GM19467 (cell line): ENCODE measurements at regions not wholly inside any gene's neighbourhood (a gene's known extent, or its start where the extent isn't known, plus 50 kb on each side); places are given as distances from the start of the nearest gene placed in this dataset.

Source experiments
- ATAC-seq: cut with Tn5 transposase; IDR thresholded peaks from one replicate; pipeline ENCODE4 v1.9.1; 2021; ENCODE audit warnings: mild to moderate bottlenecking, moderate library complexity; ENCODE audit not compliant: unreplicated experiment

DNA sequence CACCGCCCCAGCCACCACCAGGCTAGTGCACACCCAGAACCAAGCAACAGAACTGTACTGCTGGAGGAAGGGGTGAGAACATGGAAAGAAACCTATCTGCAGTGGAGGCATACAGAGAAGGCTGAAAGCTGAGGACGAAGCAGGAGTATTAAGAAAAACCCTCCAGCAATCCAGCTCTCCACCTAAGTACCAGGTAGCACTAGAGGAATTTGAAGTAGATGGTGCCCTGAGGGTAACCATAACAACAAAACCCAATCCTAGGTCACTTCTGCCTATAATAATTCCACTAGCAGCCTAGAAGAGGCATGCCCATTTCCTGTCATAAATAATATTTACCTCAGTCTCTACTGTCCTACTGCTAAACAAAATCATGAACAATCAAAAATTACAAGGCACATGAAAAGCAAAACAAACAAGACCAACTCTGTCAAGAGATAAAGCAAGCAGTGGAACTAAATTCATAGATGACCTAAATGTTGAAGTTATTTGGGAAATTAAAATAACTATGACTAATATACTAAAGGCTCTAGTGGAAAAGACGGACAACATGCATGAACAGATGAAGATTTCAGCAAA, 51.1 kb downstream of the HYCC1 start:
- no peak for ATAC-seq

DNA sequence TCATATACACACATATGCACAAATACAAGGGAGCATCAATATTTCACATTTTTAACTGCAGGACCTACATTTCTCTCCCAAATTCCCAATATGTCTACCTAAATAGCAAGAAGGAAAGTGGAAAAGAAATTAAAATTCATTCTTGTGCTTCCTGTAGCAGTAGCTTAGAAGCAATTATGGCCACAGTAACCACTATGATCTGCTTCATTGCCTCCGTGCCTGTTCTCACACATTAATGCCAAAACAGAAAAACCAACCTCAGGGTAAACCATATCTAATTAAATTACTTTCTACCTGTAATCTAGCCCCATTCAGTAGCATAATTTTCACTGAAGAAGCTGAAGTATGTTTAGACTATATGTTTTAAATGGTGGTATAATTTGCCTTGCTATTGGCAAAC, 55.2 kb downstream of the HYCC1 start:
- ATAC-seq, result no peak

DNA sequence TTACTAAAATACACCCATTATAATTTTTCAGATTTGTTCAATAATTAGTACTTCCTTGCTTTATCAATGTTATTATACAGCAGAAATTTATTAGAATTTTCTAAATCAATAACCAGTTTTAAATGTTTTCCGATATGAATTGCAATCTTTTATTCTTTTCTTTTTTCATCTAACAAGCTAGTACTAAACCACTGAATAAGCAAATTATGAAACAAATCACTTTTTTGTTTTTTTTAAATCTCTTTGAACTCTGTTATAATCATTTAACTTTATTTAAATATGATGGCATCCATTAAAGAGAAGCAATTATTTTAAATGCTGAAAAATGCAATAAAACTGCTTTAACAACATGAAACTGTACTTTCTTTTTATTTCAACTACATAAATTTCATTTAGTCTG, 59.7 kb downstream of the HYCC1 start:
- ATAC-seq, result no peak

DNA sequence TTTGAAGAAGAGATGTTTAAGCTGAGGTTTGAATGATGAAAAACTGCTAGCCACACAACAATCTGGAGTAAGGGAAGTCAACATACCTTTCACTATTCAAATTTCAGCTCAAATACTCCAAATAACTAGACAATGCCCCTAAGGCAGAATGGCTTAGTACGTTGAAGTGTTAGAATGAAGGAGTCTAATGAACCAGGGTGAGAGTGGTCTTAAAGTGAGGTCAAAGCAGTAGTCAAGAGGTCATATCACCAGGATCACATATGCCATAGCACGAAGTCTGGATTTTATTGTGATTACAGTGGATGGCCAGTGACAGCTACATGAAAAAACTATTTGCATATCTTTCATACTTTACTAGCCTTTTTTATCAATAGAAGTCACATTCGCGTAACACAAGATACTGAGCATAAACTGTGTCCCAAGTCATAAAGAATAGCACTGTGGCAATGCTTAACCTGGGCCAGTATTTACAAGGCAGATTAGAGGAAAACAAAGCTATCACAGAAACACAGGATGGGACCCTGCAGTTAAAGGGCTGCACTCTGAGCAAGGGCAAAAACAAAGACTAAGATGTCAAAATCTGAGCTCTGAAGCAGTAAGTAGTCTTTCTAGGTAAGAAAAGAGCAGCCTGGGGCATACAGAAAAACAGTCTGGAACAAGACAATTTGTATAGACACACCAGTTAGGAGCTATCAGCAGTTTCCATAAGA, 61.5 kb downstream of the HYCC1 start:
- ATAC-seq, result no peak

DNA sequence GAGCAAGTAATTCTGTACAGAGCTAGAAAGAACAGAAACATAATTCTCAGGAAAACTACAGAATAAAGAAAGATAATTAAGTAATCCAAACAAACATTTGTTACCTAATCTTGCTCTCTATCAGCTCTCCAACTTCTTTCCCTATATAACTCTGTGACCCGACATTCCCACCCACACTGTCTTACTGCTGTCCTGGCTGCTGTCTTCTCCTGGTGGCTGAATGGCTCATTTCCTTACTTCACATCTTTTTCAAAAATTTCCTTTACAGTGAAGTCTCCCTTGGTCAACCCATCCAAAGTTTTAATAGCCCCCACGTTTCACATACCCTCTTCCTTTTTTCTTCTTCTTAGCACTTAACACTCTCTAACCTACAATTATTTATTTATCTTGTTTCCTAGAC, 64.0 kb downstream of the HYCC1 start:
- no peak for ATAC-seq

DNA sequence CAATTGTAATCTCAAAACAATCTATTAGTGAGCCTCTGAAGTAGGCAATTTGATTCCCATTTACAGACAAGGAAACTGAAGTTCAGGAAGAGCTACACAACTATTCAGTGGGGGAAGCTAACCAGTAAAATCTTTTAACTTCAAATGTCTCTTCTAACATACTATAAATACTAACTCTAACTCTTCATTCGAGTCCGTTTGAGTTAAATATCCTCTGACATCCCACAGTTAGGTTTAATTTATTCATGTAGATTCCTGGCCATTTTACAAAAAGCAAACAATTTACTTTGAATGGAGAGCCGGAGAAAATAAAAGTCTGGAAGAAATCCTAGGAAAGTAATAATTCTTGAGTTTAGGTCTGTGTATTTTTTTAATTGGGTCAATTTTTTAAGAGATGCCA, 64.7 kb downstream of the HYCC1 start:
- ATAC-seq, result no peak

DNA sequence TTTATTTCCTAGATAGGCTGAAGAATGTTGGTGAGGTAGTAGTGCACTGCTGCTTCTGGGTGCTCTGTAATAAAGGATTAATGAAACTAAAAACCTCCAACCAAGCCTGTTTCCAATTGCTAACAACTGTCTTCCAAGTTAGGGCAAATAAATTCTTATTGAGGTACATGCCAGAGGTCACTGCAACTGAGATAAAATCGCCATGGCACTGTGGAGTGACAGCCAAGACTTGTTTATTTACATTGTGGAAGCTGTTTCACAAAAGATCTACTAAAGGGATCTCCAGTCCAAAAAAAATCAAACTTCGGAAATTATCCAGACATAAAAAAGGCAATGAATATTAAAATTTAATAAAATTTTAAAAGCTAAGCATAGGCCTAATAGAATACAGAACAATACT, 65.2 kb downstream of the HYCC1 start:
- ATAC-seq, result no peak

DNA sequence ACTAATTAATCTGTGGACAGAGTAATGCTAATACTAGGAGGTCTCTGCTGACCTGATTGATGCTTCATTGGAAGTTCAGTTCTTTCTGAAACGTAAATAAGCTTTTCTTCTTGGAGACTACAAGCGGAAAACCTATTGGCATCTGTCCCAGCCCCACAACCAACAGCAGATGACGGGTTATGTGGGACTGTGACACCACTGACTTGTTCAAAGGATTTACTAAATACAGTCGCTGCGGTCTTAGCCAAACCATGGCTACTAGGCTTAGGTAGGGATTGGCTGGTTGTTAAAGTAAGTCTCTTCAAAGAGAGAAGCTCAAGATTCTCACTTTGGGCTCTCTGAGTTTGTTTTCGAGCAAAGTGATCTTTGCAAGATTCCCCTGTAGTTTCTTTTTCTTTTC, 68.3 kb downstream of the HYCC1 start:
- no peak for ATAC-seq

DNA sequence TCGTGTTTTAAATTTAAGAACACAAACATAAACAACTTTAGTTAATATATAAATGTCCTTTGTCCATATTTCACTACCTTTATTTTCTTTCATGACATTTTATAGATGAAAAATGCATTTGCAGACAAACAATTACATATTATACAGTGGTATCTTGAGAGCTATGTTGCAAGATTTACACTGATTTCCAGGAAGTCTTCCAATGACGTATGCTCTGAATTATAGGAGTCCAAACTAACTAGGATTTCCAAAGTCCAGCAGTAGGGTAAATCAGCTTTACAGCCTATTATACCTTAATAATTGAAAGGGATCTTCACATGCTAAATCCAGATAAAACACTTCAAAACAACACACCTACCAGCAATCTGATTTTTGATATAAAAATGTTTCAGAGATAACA, 69.4 kb downstream of the HYCC1 start:
- ATAC-seq, result no peak

DNA sequence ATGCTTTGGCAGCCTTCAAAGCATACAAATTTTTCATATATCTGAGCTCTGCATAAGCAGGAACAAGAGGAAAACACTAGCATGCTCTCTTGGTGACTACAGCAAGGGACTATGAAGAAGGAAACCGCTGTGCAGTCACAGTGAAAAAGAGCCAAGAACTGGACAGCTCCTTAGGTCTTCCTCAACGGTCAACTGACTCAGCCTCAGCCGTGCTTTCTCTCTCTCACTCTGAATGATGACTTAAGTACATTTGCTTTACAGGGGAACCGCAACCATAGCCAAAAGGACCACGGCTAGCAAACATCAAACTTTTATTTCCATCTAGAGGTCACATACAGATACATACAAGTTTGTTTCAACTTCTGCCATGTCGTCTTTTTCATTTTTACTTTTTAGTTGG, 69.9 kb downstream of the HYCC1 start:
- no peak for ATAC-seq

DNA sequence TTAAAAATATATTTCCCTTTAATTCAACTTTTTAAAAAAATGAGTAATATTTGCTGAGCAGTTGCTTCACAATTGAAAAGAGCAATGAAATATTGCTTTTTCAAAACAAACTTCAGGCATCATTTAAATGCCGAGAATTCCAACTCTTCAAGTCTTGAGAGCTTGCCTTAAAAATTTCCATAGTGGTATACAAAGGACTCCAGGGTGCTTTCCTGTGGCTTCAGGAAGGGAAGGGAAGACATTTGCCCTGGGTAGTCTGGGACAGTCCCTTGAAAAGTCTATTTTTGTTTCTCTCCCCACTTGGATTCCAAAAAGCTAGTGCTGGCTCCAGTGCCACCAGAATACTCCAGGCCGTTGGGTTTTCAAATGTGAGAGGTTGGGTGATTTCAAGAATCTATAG, 71.7 kb downstream of the HYCC1 start:
- no peak for ATAC-seq

DNA sequence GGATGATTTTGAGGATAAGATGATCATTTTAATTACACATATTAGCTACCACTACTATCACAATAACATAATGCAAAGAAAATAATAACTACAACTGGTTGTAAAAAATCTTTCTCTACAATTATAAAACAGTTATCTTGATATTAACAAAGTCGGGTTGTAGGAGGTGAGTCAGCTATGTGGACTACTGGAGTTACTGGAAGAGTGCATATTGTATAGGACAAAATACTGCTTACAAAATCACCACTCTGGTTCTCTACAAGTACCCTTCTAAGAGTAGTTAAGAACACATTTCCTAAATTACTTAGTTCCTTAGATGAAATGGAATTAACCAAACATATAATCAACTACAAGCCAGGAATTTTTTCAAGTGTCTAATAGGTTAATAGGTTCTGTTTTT, 74.1 kb downstream of the HYCC1 start:
- ATAC-seq, result no peak

DNA sequence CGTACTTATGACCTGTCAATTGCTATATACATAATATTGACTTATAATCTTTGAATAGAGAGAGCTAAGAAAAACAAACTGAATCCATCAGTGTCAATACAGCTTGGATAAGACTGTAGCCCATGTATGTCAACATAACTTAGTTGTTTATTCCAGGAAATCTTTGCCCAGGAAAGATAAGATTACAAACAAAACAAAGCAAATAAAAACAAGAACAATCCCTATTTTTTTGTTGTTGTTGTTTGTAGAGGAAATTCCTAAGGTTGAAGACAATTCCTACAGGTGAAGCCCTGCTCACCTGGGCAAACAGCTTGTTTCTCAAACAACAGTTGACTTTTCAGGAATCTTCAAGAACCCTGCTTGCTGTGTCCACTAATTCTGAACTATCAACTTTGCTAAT, 76.0 kb downstream of the HYCC1 start:
- ATAC-seq, result no peak

DNA sequence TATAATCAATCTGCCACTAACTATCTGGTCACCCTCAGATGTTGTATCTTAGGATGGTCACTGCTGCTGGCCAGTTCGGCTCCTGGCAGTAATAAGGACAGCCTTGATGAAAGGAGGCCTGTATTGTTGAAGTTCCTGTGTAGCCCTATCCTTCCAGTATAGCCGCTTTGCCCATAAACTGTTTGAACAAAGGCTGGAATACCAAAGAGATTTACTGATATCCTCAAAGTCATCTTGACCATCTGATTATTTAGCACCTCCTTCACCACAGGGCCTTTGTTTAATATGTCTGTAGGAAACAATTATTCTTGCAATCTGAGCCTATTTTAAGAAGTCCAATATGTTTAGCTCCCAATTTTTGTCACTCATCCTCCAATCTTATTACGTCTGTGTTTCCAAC, 77.7 kb downstream of the HYCC1 start:
- no peak for ATAC-seq

DNA sequence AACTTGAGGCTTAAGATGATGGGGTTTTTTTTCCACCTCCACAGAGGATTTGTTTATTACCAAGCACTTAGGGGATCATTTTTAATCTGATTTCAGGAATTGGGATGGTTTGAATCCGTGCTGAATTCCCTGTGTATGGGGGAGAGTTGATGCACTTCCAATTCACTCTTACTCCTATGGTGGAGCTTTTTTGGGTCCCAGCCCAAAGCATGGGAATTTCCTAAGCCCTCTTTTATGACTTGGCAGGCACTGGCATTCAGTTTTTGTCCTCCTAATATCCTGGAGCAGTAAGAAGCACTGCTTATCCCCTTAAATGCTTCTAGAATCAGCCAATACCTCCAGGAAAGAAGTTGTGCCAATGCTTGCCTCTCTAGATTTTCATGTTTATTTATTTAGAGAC, 78.7 kb downstream of the HYCC1 start:
- ATAC-seq, result no peak

DNA sequence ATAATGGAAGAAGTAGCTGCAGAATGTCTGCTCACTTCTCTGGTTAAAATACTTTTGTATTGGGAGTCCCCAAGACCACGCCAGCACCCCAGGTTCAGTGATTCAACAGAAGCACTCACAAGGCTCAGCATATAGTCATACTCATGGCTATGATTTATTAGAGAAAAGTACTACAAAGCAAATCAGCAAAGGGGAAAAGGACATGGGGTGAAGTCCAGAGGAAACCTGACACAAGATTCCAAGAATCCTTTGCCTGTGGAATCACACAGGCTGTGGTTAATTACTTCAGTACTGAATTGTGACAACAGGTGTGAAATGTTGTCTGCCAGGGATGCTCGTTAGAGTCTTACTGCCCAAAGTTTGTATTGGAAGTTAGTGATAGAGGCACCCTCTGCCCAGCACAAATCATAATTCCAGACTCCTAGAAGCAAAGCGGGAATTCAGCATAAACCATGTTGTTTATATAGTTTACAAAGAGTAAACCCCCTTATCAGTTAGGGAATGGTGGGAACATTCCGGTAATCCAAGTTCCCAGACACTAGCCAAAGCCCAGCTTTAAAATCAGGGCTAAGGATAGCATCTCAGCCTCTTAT, 79.4 kb downstream of the HYCC1 start:
- ATAC-seq, result no peak

DNA sequence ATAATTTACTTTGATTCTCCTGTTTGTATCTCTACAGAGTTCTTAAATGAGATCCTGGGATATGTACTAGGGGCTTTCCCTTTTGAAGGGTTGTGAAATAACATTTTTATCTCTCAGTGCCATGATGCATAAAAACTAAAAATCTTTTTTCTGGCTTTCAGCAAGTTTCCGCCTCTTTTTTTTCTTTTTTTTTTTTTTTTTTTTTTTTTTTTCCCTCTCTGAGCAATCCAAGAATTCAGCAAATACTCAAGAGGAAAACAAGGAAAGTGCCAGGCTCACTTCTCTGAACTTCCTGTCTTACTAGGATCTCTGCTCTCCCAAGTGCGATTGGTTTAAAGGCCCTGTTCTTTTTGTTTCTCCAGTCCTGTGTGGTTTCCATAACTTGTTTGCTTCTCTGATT, 79.9 kb downstream of the HYCC1 start:
- no peak for ATAC-seq

DNA sequence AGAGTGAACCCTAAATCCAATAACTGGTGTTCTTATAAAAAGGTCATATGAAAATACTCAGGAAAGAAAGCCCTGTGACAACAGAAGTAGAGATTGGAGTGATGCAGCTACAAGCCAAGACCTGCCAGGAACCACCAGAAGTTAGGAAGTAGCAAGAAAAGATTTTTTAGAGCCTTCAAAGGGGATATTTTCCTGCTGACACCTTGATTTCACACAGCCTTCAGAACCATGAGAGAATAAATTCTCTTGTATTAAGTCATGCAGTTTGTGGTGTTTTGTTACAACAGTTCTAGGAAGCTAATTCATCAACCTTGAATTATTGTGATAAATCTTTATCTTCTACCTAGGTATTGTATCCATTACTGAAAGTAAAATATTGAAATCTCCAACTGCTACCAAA, 81.0 kb downstream of the HYCC1 start:
- ATAC-seq, result no peak

DNA sequence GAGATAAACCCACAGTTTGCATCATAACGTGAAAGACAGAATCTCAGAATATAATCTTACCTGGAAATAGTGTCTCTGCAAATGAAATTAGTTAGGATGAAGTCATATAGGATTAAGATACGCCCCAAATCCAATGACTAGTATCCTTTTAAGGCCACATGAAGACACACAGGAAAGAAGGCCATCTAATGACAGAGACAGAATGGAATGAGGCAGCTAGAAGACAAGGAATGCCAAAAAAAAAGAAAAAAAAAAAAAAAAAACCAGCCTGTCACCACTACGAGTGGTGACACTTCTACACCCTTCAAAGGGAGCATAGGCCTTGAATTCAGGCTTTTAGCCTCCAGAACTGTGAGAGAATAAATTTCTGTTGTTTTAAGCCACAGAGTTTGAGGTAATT, 82.9 kb downstream of the HYCC1 start:
- no peak for ATAC-seq

DNA sequence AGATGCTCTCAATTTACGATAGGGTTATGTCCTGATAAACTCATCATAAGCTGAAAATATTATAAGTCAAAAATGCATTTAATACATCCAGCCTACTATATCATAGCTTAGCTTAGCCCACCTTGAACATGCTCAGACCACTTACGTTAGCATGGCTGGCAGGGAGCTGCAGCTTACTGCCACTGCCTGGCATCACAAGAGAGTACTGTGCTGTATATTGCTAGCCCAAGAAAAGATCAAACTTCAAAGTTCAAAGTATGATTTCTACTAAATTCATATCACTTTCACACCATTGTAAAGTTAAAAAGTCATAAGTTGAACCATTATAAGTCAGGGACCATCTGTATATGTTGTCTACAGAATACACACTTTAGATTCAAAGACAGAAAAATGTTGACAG, 91.6 kb downstream of the HYCC1 start:
- ATAC-seq, result no peak

DNA sequence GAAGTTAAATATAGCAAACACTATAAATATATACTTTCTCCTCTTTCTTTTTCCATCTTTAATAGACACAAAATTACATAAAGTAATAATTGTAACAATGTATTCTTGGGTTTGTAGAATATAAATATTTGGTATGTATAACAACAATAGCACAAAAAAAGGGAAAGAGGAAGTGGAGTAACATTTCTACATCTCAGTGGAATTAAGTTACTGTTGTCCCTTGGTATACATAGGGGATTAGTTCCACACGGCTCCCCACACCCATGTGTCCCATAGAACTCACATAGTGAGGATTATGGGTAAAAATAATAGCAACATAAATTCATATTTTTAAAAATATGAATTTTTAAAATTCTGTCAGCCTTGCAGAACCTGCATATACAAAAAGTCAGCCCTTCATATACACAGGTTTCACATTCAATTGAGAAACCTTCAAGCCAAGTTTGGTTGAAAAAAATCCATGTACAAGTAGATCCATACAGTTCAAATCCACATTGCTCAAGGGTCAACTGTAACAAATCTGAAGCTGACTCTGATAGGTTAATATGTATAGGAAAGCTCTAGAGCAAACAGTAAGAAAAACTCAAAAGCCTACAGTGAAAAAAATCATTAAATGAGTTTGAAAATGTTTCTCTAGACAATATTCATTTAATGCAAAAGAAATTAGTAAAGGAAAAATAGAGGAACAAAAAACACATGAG, 92.4 kb downstream of the HYCC1 start:
- no peak for ATAC-seq

DNA sequence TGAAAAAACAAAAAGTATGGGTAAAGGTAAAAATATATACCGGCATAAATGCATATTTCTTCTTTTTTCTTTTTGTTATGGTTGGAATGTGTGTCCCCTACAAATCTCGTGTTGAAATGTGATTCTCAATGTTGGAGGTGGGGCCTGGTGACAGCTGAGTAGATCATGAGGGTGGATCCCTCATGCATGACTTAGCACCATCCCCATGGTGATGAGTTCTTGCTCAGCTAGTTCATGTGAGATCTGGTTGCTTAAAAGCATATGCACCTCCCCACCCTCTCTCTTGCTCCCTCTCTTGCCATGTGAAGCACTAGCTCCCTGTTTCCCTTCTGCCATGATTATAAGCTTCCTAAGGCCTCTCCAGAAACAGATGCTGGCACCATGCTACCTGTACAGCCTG, 93.3 kb downstream of the HYCC1 start:
- no peak for ATAC-seq
